ENCODE measurements at regions not wholly inside any gene's neighbourhood (a gene's known extent, or its start where the extent isn't known, plus 50 kb on each side); places are given as distances from the start of the nearest gene placed in this dataset.

GRCh38 chr18:51988277-51988676 lies 351.7 kb upstream of the DCC start:
- no peak for DNase-seq (ENCODE audit: low read depth)
- H3K4me3 ChIP-seq (ENCODE audit: low read depth, low read length): no peak overlapping the region

GRCh38 chr18:51997129-51997528 lies 342.9 kb upstream of the DCC start:
- H3K4me3 ChIP-seq (ENCODE audit: low read depth, low read length): no peak overlapping the region
- DNase-seq (ENCODE audit: low read depth): no peak
- no peak for TF ChIP-seq CTCF (IDR thresholded peaks at IDR 0.05; ENCODE audit: low read depth, low read length, missing control alignments)

More at GRCh38 chr18:51988277-51988676, 351.7 kb upstream of the DCC start:
- no peak for TF ChIP-seq CTCF (IDR thresholded peaks at IDR 0.05; ENCODE audit: low read depth, low read length, missing control alignments)

GRCh38 chr18:51998066-51998465 lies 341.9 kb upstream of the DCC start:
- TF ChIP-seq CTCF (IDR thresholded peaks at IDR 0.05; ENCODE audit: low read depth, low read length, missing control alignments): no peak
- H3K4me3 ChIP-seq (ENCODE audit: low read depth, low read length): no peak overlapping the region
- DNase-seq (ENCODE audit: low read depth): no peak

- no peak overlapping the region for H3K4me3 ChIP-seq (ENCODE audit: low read depth, low read length)
- TF ChIP-seq CTCF (IDR thresholded peaks at IDR 0.05; ENCODE audit: low read depth, low read length, missing control alignments): no peak
- DNase-seq (ENCODE audit: low read depth): no peak
These were observed 341.3 kb upstream of the DCC start for GRCh38 chr18:51998711-51999110.

GRCh38 chr18:51999351-51999750 lies 340.6 kb upstream of the DCC start:
- no peak for DNase-seq (ENCODE audit: low read depth)
- TF ChIP-seq CTCF (IDR thresholded peaks at IDR 0.05; ENCODE audit: low read depth, low read length, missing control alignments): no peak
- no peak overlapping the region for H3K4me3 ChIP-seq (ENCODE audit: low read depth, low read length)

- H3K4me3 ChIP-seq (ENCODE audit: low read depth, low read length): no peak overlapping the region
- no peak for DNase-seq (ENCODE audit: low read depth)
- TF ChIP-seq CTCF (IDR thresholded peaks at IDR 0.05; ENCODE audit: low read depth, low read length, missing control alignments): no peak
These were observed 339.6 kb upstream of the DCC start for GRCh38 chr18:52000435-52000834.

- no peak for DNase-seq (ENCODE audit: low read depth)
- H3K4me3 ChIP-seq (ENCODE audit: low read depth, low read length): no peak overlapping the region
- no peak for TF ChIP-seq CTCF (IDR thresholded peaks at IDR 0.05; ENCODE audit: low read depth, low read length, missing control alignments)
These were observed 338.9 kb upstream of the DCC start for GRCh38 chr18:52001106-52001505.

Measured in GM12864 (cell line).